ENCODE measurements at regions not wholly inside any gene's neighbourhood (a gene's known extent, or its start where the extent isn't known, plus 50 kb on each side); places are given as distances from the start of the nearest gene placed in this dataset.

DNA sequence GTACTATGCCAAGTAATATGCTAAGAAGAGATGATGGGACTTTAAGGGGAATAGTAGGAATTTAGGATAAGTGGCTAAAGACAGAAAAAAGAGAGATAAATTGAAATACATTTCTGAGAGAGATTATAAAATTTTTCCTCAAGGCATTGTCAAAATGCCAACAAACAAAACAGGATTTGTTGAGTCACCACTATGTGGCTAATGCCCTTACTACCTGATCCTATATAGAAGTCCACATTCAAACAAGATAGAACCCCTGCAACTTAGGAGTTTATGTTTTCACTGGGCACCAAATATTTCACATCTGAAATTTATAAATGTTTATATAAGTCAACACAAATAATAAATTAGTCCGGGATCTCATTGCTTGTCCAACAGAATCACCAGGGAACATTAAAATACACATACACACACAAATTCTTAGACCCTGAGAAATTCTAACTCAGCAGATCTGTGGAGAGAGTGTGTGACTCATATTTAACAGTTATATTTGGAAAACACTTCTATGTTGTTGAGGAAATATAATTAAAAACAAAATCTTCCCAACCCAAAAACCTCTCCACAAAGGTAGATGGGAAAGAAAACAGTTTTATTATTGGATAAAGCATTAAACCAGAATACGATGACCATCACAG is 154.3 kb downstream of the PPP1R3A start:
- TF ChIP-seq, protein P1, sequence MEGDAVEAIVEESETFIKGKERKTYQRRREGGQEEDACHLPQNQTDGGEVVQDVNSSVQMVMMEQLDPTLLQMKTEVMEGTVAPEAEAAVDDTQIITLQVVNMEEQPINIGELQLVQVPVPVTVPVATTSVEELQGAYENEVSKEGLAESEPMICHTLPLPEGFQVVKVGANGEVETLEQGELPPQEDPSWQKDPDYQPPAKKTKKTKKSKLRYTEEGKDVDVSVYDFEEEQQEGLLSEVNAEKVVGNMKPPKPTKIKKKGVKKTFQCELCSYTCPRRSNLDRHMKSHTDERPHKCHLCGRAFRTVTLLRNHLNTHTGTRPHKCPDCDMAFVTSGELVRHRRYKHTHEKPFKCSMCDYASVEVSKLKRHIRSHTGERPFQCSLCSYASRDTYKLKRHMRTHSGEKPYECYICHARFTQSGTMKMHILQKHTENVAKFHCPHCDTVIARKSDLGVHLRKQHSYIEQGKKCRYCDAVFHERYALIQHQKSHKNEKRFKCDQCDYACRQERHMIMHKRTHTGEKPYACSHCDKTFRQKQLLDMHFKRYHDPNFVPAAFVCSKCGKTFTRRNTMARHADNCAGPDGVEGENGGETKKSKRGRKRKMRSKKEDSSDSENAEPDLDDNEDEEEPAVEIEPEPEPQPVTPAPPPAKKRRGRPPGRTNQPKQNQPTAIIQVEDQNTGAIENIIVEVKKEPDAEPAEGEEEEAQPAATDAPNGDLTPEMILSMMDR (IDR thresholded peaks at IDR 0.05): no peak
- no peak for TF ChIP-seq POLR2A (IDR thresholded peaks at IDR 0.05)
